ENCODE measurements at regions not wholly inside any gene's neighbourhood (a gene's known extent, or its start where the extent isn't known, plus 50 kb on each side); places are given as distances from the start of the nearest gene placed in this dataset.

DNA sequence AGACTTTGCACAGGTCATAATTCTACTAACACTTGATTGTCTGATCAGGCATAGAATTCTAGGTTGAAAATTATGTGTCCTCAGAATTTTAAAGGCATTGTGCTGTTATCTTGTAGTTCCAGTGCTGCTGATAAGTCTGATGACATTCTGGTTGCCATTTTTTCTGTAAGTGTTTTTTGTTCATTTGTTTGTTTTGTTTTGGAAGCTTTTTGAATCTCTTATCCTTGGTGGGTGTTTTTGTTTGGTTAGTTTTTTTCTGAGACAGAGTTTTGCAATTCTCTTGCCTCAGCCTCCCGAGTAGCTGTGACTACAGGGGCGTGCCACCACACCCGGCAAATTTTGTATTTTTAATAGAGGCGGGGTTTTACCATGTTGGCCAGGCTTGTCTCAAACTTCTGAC, 178.9 kb downstream of the CCDC71L start:
- DNase-seq (ENCODE audit: low spot score) = no peak

- no peak for DNase-seq (ENCODE audit: low spot score)
Observed at GRCh38 chr7:106480616-106481031, 180.3 kb downstream of the CCDC71L start.

DNA sequence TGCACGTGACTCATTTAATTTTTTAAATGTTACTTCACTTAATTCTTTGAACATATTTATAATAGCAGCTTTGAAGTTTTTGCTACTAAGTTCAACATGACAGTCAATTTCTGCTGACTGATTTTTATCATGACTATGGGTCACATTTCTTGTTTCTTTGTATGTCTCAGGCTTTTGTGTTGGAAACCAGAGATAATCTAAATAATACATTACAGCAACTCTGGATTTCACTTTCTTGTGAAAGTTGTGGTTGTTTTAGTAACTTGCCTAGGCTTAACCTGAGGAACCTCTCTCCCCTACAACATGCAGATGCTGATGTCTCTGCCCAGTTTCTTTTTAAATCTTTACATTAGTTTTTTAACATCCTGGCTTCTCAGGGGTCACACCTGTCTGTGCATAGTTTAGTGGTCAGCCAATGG, 180.8 kb downstream of the CCDC71L start:
- DNase-seq (ENCODE audit: low spot score) = no peak

DNA sequence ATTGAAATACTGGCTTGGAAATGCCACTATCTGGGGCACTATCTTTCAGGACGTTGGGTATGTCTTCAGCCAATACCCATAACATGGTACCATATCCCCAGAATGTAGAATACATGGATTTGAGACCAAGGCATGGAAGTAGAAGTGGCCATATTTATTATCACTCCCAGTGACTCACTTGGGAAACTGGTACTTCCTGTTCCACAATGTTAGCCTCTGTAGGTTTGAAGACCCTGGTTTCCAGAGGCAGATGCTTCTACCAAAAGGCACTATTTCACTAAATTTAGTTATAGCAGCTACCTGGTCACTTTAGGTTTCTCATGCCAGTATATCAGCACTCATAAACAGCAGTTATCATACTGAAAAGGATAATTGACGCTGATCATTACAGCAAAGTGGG, 184.2 kb downstream of the CCDC71L start:
- DNase-seq (ENCODE audit: low spot score) = no peak

DNA sequence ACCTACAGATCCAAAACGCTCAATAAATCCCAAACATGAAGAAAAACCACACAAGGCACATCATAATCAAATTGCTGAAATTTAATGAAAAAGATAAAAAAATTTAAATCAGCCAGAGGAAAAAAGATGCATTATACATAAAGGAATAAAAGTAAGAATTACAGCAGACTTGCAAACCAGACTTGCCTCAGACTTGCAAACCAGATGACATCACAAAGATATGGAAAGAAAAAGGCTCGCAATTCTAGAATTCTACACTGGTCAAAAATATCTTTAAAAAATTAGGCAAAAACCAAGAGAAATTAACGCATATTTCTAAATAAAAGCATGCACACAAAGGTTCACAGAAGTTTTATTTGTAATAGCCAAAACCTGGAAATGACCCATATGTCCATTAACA, 188.0 kb upstream of the NAMPT start:
- no peak for DNase-seq (ENCODE audit: low spot score)

DNA sequence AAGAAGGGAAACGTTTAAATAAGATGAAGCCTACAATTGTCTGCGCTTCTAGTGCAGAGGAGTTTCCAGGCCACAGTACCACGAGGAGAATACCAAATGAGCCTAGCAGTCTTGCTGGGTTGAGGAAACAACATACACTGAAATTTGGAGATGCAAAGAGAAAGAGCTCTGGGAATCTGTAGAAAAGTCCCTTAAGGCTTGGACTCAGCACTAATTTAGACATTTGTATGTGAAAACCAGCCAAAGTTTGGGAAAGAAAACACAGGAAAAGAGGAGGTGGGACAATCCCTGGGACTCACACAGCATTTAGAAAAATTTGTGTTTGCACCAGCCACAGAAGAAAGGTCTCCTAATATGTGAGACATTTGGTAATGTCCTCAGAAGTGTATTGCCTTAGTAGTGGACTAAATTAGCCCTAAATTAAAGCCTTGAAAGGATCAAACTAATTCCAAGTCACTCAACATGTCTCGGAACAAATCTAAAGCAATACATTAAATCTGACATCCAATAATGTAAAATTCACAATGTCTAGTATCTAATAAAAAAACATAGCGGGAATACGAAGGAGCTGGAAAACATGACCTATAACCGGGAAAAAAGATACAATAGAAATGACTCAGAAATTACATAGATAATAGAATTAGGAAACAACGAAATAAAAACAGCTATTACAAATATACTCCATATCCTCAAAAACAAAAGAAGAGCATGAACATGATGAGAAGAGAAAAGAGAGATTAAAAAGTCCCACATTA, 187.1 kb upstream of the NAMPT start:
- DNase-seq (ENCODE audit: low spot score) = no peak

DNA sequence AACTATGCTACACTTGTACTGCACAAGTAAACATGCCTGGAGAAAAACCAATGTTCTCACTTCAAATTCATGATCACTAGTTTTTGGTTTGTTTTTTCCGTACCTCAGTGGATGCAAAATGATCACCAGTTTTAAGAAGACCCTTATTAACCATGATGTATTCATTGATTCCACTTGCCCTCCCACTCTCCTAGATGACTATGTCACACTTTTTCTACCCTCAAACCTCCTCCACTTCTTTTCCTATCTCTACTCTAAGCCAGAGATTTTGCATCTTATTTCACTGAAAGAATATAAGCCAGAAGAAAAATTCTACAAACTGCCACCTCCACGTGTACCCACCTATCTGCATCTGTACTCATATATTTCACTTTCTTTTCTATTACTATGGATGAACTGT, 186.2 kb upstream of the NAMPT start:
- no peak for DNase-seq (ENCODE audit: low spot score)

DNA sequence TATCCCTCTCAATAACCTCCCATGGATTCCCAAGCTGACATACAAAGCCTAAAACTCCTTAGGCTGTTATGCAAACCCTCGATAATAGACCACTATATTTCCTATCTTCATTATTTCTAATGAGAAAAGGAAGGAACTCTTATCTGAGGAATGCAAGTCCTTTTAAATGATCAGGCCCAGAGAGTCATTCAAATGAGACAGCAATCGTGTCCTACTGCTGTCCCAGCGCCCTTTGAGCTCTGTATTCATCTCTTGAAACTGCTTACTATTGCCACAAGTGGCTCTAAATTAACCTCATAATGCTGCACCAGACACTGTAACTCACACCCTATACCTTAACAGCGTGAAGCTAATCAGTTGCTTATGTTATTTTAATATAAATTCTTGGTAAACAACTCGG, 182.1 kb upstream of the NAMPT start:
- DNase-seq (ENCODE audit: low spot score) = no peak

DNA sequence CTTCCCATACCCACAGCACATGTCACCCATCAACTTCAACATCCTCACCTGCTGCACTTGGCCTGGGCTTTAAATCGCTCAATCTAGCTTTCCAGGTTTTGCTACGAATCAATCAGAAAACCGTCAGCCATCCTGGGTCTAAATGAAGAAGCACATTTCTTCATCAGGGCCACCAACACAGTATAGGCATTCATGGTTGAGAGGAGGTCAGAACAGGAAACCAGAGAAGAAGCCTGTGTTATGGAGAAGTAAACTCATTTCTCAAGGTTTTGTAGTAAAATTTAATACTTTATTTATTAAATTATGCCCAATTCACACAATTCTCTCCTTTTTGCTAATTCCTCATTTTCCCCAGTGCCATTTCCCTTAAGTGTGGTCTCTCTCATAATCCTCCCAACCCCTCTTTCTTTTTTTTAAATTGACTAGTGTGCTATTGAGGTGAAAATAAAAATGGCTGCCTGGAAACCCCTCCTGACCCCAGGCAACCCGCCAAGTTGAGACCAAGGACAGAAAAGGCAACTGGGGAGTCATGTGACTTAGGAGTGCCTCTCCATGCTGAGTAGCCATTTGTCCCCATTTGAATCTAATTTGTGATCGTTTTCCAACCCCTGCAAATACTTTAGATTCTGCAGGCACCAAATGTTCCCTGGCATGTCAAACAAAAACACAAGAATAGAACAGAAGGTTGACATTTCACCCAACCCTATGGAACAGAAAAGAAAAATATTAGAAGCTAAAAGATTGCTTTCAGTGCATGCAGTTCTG, 181.1 kb upstream of the NAMPT start:
- DNase-seq (ENCODE audit: low spot score) = no peak

- no peak for DNase-seq (ENCODE audit: low spot score)
Observed at GRCh38 chr7:106464651-106465050, 179.9 kb upstream of the NAMPT start.

GRCh38 chr7:106463851-106464611, 179.2 kb upstream of the NAMPT start:
- no peak for DNase-seq (ENCODE audit: low spot score)

GRCh38 chr7:106462914-106463482, 178.2 kb upstream of the NAMPT start:
- DNase-seq (ENCODE audit: low spot score) = no peak

DNA sequence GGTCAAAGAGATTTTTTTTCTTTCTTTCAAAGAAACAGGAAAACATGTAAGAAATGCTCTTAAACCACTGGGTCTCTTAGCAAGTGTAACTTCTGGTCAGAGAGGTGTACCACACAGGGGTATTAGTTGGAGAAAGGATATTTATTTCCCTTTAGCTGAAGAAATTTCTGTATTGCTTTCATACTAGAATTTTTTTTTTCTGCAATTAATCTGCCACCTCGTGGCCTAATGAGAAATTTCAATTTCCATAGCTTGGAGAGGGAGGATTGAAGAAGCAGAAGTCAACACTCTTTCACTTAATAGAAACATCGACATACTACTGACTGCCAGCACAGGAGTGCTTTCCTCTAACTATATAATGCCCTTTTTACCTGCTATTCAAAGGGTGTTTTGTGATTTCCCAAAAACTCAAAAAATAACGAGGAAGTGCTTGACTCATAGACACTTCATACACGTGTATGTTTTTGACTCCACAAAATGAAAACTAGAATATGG, 177.6 kb upstream of the NAMPT start:
- peak; percentile 41 for DNase-seq (ENCODE audit: low spot score)

GRCh38 chr7:106460792-106461254, 176.0 kb upstream of the NAMPT start:
- no peak for DNase-seq (ENCODE audit: low spot score)

DNA sequence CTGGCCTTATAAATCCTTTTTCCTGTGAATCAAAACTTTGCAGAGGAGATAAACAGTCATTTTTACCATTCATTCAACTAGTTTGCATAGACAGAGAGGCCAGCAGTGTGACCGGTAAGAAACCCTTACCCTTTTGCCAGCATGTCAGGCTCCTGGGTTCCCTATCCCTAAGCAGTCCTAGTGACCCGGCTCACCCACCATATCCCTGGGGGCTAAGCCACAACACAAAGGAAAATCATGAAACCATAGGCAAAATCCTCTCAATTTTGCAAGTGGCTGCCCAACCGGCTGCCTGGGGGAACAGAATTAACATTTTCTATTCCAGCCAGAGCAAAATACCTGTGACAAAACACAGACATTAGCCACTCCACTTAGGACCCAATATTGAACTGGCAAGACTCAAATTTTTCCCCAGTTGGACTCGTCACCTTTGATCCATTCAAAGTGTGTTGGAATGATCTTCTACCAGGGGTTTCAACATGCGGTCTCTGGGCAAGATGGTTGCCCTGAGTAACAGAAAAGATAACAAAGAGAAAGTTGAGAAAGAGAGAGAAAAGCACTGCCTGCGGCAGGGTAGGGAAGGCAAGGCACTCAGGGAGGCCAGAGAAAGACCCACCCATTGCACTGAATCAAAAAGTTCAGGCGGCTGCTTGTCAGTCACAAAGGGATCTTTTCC, 174.8 kb upstream of the NAMPT start:
- DNase-seq (ENCODE audit: low spot score) = no peak

DNA sequence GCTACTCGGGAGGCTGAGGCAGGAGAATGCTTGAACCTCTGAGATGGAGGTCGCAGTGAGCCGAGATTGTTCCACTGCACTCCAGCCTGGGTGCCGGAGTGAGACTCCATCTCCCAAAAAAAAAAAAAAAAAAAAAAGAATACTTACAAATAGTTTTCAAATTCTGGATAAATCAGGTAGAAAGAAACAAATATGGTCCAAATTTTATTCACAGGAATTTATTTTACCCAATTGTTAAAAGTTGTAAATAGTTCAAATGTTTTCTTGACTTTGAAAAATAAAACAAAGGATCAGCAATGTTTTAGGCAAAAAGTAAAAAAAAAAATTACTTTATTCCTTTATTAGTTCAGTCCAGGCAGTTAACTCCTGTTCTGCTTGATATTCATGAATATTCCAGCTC, 172.9 kb upstream of the NAMPT start:
- no peak for DNase-seq (ENCODE audit: low spot score)

- DNase-seq (ENCODE audit: low spot score) = no peak
Observed at GRCh38 chr7:106456329-106456728, 171.5 kb upstream of the NAMPT start.

DNA sequence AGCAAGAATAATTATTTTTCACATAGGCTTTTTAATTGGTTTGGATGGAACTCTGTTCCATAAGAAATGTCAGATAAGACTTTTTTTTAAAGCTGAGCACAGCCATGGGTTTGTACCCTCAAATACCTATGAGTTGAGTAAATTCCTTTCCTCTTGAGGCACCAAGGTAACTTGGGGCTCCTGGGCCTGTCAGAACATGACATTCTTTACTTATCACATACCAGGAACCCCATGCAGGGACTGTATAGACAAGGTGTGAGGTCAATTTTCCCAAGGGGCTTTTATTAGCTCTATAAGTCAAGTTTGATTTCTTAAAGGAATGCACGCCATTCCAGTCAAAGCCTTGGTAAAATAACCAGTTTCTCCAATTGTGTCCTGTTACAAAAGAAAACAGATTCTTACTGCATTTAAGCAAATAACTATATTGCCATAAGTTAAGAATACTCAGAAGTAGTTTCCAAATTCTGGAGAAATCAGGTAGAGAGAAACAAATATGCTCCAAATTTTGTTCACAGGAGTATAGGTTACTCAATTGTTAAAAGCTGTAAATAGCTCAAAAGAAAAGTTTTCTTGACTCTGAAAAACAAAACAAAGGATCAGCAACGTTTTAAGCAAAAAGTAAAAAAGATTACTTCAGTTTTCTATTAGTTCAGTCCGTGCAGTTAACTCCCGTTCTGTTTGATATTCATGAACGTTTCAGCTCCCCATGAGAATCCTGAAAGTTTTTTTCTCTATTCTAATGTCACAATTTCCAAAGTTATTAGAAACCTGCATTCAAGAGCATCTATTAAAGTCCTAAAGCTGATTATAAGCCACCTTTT, 167.5 kb upstream of the NAMPT start:
- DNase-seq (ENCODE audit: low spot score) = no peak

GRCh38 chr7:106451171-106451570, 166.4 kb upstream of the NAMPT start:
- no peak for DNase-seq (ENCODE audit: low spot score)

- DNase-seq (ENCODE audit: low spot score) = no peak
Observed at GRCh38 chr7:106450716-106451115, 165.9 kb upstream of the NAMPT start.

Data from Ammon's horn (tissue), 1 donor.